HepG2 (cell line): ENCODE measurements at regions not wholly inside any gene's neighbourhood (a gene's known extent, or its start where the extent isn't known, plus 50 kb on each side); places are given as distances from the start of the nearest gene placed in this dataset.

Experiments used
- AKAP8 ChIP-seq: sonication (generic); formaldehyde crosslinking; IDR thresholded peaks from 2 replicates; pipeline ENCODE4 v1.5.1; 2020; ENCODE audit warnings: mild to moderate bottlenecking, missing genetic modification reagents
- ARNT ChIP-seq: fragments of 450-650 bp; IDR thresholded peaks from 2 replicates; pipeline ENCODE4 v1.6.1; 2017
- ELF1 ChIP-seq: sonication (generic); formaldehyde crosslinking; IDR thresholded peaks from 2 replicates; pipeline ENCODE4 v1.4.0; 2020; ENCODE audit warnings: missing genetic modification reagents
- FIP1L1 ChIP-seq: fragments of 200-400 bp; formaldehyde crosslinking; IDR thresholded peaks from 2 replicates; pipeline ENCODE4 v1.6.1; 2018; ENCODE audit warnings: low read depth, mild to moderate bottlenecking, low read length, moderate library complexity, borderline replicate concordance; ENCODE audit not compliant: insufficient read depth
- KLF6 ChIP-seq: IDR thresholded peaks from 2 replicates; pipeline ENCODE4 v1.8.0; 2016; ENCODE audit warnings: missing biosample characterization, missing genetic modification reagents
- NR3C1 ChIP-seq: sonication (generic); formaldehyde crosslinking; IDR thresholded peaks from 2 replicates; pipeline ENCODE4 v1.4.0; 2020; ENCODE audit warnings: missing genetic modification reagents
- PLSCR1 ChIP-seq: sonication (generic); formaldehyde crosslinking; IDR thresholded peaks from 2 replicates; pipeline ENCODE4 v1.5.0; 2020; ENCODE audit warnings: missing genetic modification reagents, mild to moderate bottlenecking, borderline replicate concordance
- POGZ ChIP-seq: sonication (generic); formaldehyde crosslinking; IDR thresholded peaks from 2 replicates; pipeline ENCODE4 v1.4.0; 2020; ENCODE audit warnings: mild to moderate bottlenecking, missing genetic modification reagents
- RFXAP ChIP-seq: sonication (generic); formaldehyde crosslinking; IDR thresholded peaks from 2 replicates; pipeline ENCODE4 v1.4.0; 2020; ENCODE audit warnings: missing genetic modification reagents, borderline replicate concordance
- RNF2 ChIP-seq: fragments of 450-650 bp; conservative IDR thresholded peaks from 2 replicates; pipeline ENCODE4 v1.6.1; 2016; ENCODE audit warnings: low read depth
- SMAD1 ChIP-seq: sonication (generic); formaldehyde crosslinking; IDR thresholded peaks from 2 replicates; pipeline ENCODE4 v1.4.0; 2020; ENCODE audit warnings: missing genetic modification reagents, low read depth, mild to moderate bottlenecking, borderline replicate concordance
- TARDBP ChIP-seq: sonication (generic); formaldehyde crosslinking; IDR thresholded peaks from 2 replicates; pipeline ENCODE4 v1.8.0; 2022; ENCODE audit warnings: mild to moderate bottlenecking, missing genetic modification reagents
- TCF7L2 ChIP-seq: IDR thresholded peaks from 2 replicates; pipeline ENCODE4 v1.6.1; 2011; ENCODE audit warnings: mild to moderate bottlenecking, low read depth, low read length, moderate library complexity
- TMF1 ChIP-seq: sonication (generic); formaldehyde crosslinking; IDR thresholded peaks from 2 replicates; pipeline ENCODE4 v1.8.1; 2022; ENCODE audit warnings: low read depth, missing genetic modification reagents
- XBP1 ChIP-seq: sonication (generic); formaldehyde crosslinking; IDR thresholded peaks from 2 replicates; pipeline ENCODE4 v1.5.0; 2020; ENCODE audit warnings: missing genetic modification reagents
- ZNF253 ChIP-seq: sonication (generic); formaldehyde crosslinking; IDR thresholded peaks from 2 replicates; pipeline ENCODE4 v1.8.0; 2022; ENCODE audit warnings: mild to moderate bottlenecking, missing genetic modification reagents, borderline replicate concordance
- ZNF547 ChIP-seq: sonication (generic); formaldehyde crosslinking; IDR thresholded peaks from 2 replicates; pipeline ENCODE4 v1.5.1; 2020; ENCODE audit warnings: mild to moderate bottlenecking, missing genetic modification reagents
- ZNF691 ChIP-seq: sonication (generic); formaldehyde crosslinking; IDR thresholded peaks from 2 replicates; pipeline ENCODE4 v1.4.0; 2020; ENCODE audit warnings: missing genetic modification reagents, low read depth, mild to moderate bottlenecking, borderline replicate concordance
- ZNF83 ChIP-seq: sonication (generic); formaldehyde crosslinking; IDR thresholded peaks from 2 replicates; pipeline ENCODE4 v1.4.0; 2020; ENCODE audit warnings: missing genetic modification reagents, mild to moderate bottlenecking, borderline replicate concordance
- TF ChIP-seq, protein P1 (sequence below): sonication (generic); formaldehyde crosslinking; IDR thresholded peaks from 2 replicates; pipeline ENCODE4 v1.5.1; 2020; ENCODE audit warnings: mild to moderate bottlenecking, missing genetic modification reagents
- TF ChIP-seq, protein P2 (sequence below): IDR thresholded peaks from 2 replicates; pipeline ENCODE4 v1.6.1; 2016; ENCODE audit warnings: low read depth, borderline replicate concordance

- TF ChIP-seq SMAD1 (CRISPR knock-in tag) = no peak
- TF ChIP-seq FIP1L1 = no peak
- TF ChIP-seq ZNF547 (CRISPR knock-in tag) = no peak
- TF ChIP-seq RNF2 = no peak
- TF ChIP-seq ELF1 (CRISPR knock-in tag) = 0 out of 2 replicates have a peak, but pooled peaks have one; percentile 13
- no peak for TF ChIP-seq TMF1 (CRISPR knock-in tag)
- TF ChIP-seq XBP1 = no peak
- TF ChIP-seq, protein P1, sequence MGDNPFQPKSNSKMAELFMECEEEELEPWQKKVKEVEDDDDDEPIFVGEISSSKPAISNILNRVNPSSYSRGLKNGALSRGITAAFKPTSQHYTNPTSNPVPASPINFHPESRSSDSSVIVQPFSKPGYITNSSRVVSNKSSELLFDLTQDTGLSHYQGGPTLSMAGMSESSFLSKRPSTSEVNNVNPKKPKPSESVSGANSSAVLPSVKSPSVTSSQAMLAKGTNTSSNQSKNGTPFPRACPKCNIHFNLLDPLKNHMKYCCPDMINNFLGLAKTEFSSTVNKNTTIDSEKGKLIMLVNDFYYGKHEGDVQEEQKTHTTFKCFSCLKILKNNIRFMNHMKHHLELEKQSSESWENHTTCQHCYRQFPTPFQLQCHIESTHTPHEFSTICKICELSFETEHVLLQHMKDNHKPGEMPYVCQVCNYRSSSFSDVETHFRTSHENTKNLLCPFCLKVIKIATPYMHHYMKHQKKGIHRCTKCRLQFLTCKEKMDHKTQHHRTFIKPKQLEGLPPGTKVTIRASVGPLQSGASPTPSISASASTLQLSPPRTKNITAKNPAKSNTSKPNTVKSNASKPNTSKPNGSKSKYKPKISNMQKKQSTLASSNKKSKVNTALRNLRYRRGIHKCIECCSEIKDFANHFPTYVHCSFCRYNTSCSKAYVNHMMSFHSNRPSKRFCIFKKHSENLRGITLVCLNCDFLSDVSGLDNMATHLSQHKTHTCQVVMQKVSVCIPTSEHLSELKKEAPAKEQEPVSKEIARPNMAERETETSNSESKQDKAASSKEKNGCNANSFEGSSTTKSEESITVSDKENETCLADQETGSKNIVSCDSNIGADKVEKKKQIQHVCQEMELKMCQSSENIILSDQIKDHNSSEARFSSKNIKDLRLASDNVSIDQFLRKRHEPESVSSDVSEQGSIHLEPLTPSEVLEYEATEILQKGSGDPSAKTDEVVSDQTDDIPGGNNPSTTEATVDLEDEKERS (CRISPR knock-in tag) = no peak
- no peak for TF ChIP-seq ZNF83 (CRISPR knock-in tag)
- peak; percentile 96 for TF ChIP-seq POGZ (CRISPR knock-in tag)
- no peak for TF ChIP-seq NR3C1 (CRISPR knock-in tag)
- no peak for TF ChIP-seq ZNF253 (CRISPR knock-in tag)
- peak; percentile 76; the same call in 1 of the 2 replicates for TF ChIP-seq TARDBP
- peak; percentile 92 for TF ChIP-seq TCF7L2
- TF ChIP-seq RFXAP (CRISPR knock-in tag) = no peak
- no peak for TF ChIP-seq AKAP8
- no peak for TF ChIP-seq ZNF691
- TF ChIP-seq, protein P2, sequence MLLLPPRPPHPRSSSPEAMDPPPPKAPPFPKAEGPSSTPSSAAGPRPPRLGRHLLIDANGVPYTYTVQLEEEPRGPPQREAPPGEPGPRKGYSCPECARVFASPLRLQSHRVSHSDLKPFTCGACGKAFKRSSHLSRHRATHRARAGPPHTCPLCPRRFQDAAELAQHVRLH (CRISPR knock-in tag) = no peak; the same call in 1 of the 2 replicates
- no peak; the same call in 1 of the 2 replicates for TF ChIP-seq KLF6 (CRISPR knock-in tag)
- TF ChIP-seq PLSCR1 (CRISPR knock-in tag) = no peak
- TF ChIP-seq ARNT = no peak
Observed at GRCh38 chr2:145822892-145823534, 1303.1 kb upstream of the ZEB2 start (continued).
